Mesothelial cell of epicardium (in vitro differentiated cells): ENCODE measurements at regions not wholly inside any gene's neighbourhood (a gene's known extent, or its start where the extent isn't known, plus 50 kb on each side); places are given as distances from the start of the nearest gene placed in this dataset.

Source experiments
- DNase-seq, 2 experiments: peaks; one replicate each; pipeline ENCODE4 v3.0.0; 2021; ENCODE audit warnings: low spot score in 2 of 2; ENCODE audit not compliant: unreplicated experiment in 2 of 2
- H3K27ac Mint-ChIP-seq: 2 replicates; pipeline ENCODE4 v1.8.0; 2021; ENCODE audit warnings: mixed read lengths
- H3K27me3 Mint-ChIP-seq: 2 replicates; pipeline ENCODE4 v1.8.0; 2021; ENCODE audit warnings: low read depth, mixed read lengths
- H3K36me3 Mint-ChIP-seq: 2 replicates; pipeline ENCODE4 v1.8.0; 2021; ENCODE audit warnings: mixed read lengths
- H3K4me1 Mint-ChIP-seq: 2 replicates; pipeline ENCODE4 v1.8.0; 2021; ENCODE audit warnings: mixed read lengths
- H3K4me3 Mint-ChIP-seq: 2 replicates; pipeline ENCODE4 v1.8.0; 2021; ENCODE audit warnings: mild to moderate bottlenecking, moderate library complexity, mixed read lengths
- H3K9me3 Mint-ChIP-seq: 2 replicates; pipeline ENCODE4 v1.8.0; 2021; ENCODE audit warnings: mixed read lengths
- TF ChIP-seq, protein P1 (sequence below): fragments of 200-600 bp; sonication (generic); IDR thresholded peaks from one replicate; pipeline ENCODE4 v1.5.0; 2021; ENCODE audit warnings: antibody characterized with exemption; ENCODE audit not compliant: unreplicated experiment

DNA sequence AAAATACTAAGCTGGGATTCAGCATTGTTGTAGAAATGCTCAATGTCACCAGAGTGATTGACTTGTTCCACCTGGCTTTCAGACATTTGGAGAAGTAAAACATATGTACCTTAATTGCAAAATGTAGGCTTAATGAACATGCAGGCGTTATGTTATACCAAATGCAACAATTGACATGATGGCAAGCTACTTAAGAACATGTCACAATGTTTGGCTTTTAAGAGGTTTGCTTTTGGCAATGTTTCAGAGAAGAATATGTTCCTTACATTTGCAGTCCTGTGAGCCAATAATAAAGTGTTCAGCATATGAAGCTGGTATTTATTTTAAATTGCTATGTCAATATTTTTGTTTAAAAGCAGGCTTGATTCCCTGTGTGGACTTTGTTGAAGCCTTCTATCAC, 111.7 kb upstream of the NUDT12 start:
- no peak overlapping the region for H3K27ac Mint-ChIP-seq
- H3K9me3 Mint-ChIP-seq, result peaks cover 5% of the 10 kb centered on the region
- TF ChIP-seq, protein P1, sequence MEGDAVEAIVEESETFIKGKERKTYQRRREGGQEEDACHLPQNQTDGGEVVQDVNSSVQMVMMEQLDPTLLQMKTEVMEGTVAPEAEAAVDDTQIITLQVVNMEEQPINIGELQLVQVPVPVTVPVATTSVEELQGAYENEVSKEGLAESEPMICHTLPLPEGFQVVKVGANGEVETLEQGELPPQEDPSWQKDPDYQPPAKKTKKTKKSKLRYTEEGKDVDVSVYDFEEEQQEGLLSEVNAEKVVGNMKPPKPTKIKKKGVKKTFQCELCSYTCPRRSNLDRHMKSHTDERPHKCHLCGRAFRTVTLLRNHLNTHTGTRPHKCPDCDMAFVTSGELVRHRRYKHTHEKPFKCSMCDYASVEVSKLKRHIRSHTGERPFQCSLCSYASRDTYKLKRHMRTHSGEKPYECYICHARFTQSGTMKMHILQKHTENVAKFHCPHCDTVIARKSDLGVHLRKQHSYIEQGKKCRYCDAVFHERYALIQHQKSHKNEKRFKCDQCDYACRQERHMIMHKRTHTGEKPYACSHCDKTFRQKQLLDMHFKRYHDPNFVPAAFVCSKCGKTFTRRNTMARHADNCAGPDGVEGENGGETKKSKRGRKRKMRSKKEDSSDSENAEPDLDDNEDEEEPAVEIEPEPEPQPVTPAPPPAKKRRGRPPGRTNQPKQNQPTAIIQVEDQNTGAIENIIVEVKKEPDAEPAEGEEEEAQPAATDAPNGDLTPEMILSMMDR, result no peak

DNA sequence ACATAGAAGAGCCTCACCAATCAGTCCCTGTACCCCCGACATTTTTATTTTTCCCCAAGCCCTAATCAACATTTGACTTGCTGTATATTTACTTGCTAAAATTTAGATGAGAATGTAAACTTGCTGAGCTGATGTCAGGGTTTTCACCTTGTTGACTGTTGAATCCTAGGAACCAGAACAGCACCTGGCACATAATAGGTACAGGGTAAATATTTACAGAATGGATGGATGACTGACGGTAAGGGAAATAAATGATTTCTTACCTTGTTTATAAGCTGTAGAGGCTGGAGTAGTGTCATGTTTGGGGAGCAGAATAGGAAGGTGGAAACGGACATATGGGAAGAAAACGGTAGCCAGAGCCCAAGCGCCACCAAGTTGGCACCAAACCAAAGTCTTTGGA, 107.0 kb upstream of the NUDT12 start:
- Mint-ChIP-seq H3K36me3 (no peaks in the 10 kb centered on the region), H3K9me3 (peaks cover 5% of the 10 kb centered on the region)

More for the DNA sequence above, 111.7 kb upstream of the NUDT12 start:
- H3K4me3 Mint-ChIP-seq, result no peak overlapping the region
- H3K36me3 Mint-ChIP-seq, result no peaks in the 10 kb centered on the region
- no peaks in the 10 kb centered on the region for H3K27me3 Mint-ChIP-seq
- no peak for DNase-seq
- H3K4me1 Mint-ChIP-seq, result no peaks in the 10 kb centered on the region

DNA sequence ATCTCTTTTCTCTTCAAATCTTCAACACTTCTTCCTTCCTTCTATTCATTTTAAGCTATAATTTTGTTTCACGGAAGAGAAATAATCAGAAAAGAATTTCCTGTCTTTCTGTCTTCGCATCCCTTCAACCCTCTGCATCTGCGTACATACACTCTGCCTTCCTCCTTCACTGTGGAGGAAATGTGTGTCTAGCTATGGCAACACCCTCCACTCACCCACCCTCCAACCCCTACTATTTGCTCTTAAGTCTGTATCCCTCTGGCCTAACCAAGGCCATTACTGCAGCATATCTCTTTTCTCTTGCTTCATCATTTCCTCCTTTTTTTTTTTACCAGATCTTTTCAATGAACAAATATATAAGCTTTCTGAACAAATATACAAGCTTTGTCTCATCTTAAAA, 105.7 kb upstream of the NUDT12 start:
- Mint-ChIP-seq H3K4me1 (no peaks in the 10 kb centered on the region), H3K9me3 (peaks cover 12% of the 10 kb centered on the region), H3K27me3 (no peaks in the 10 kb centered on the region), H3K27ac (no peak overlapping the region), H3K4me3 (no peak overlapping the region), H3K36me3 (peaks cover 6% of the 10 kb centered on the region)
- TF ChIP-seq, protein P1, result no peak
- no peak for DNase-seq

More for the DNA sequence above, 107.0 kb upstream of the NUDT12 start:
- Mint-ChIP-seq H3K27ac (no peak overlapping the region), H3K4me1 (no peaks in the 10 kb centered on the region), H3K4me3 (no peak overlapping the region), H3K27me3 (no peaks in the 10 kb centered on the region)
- TF ChIP-seq, protein P1, result no peak
- no peak for DNase-seq

DNA sequence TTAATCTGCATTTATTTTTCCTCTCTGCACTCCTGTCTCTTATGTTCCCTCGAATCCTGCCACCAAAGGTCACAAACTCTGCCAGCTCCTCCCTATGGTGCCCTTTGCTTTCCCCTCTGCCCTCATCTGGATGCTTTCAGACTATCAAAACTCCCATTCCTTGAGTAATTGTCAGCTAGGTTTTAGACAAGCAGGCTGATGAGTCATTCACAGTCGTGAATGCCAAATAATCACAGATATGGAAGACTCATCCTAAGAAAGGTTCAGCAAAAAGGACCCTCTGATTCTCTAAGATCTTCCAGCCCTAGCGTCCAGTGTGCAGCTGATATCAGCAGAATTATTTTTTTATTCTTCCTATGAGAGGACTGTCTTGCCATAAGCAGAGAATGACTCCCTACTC, 104.5 kb upstream of the NUDT12 start:
- Mint-ChIP-seq H3K4me1 (no peaks in the 10 kb centered on the region), H3K36me3 (peaks cover 10% of the 10 kb centered on the region), H3K4me3 (no peak overlapping the region), H3K27ac (no peak overlapping the region), H3K9me3 (peaks cover 23% of the 10 kb centered on the region), H3K27me3 (no peaks in the 10 kb centered on the region)
- TF ChIP-seq, protein P1, result no peak
- no peak for DNase-seq

DNA sequence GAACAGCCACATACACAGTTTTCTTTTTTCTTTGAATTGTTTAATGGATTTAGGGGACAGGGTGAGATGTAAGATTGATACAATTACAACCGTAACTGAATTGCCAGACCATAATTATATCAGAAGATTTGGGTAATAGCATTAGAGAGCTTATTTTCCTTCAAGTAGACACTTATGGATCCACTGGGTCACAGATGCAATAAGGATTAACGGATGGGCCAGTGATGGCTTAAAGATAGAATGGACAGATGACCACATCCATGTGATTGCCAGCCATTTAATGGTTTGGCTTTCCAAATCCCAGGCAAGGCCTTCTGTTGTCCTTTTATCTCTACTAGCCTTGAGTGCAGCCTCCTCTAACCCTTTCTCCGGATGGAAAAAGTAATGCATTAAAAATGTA, 94.7 kb upstream of the NUDT12 start:
- no peaks in the 10 kb centered on the region for H3K4me1 Mint-ChIP-seq
- H3K27ac Mint-ChIP-seq, result no peak overlapping the region

More for the DNA sequence above, 94.7 kb upstream of the NUDT12 start:
- H3K27me3 Mint-ChIP-seq, result no peaks in the 10 kb centered on the region
- peaks cover 5% of the 10 kb centered on the region for H3K9me3 Mint-ChIP-seq
- no peak overlapping the region for H3K4me3 Mint-ChIP-seq
- DNase-seq, result no peak
- TF ChIP-seq, protein P1, result no peak
- no peaks in the 10 kb centered on the region for H3K36me3 Mint-ChIP-seq
